ENCODE measurements at regions not wholly inside any gene's neighbourhood (a gene's known extent, or its start where the extent isn't known, plus 50 kb on each side); places are given as distances from the start of the nearest gene placed in this dataset.

DNA sequence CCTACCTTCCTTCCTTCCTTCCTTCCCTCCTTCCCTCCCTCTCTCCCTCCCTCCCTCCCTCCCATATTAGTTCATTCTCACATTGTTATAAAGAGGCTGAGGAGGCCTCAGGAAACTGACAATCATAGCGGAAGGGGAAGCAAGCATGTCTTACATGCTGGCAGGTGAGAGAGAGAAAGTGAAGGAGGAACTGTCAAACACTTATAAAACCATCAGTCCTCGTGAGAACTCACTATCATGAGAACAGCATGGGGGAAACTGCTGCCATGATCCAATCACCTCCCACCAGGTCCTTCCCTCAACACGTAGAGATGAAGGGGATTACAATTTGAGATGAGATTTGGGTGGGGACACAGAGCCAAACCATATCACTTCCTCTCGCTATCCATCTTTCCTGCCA, 281.6 kb upstream of the FOXF1 start:
- H3K9ac ChIP-seq (ENCODE audit: control insufficient read depth, extremely low read depth, insufficient read depth, low read length), result no peak overlapping the region
- no peak for FAIRE-seq
- H3K9me3 ChIP-seq (ENCODE audit: control insufficient read depth, low read depth, low read length), result no peaks in the 10 kb centered on the region
- H4K20me1 ChIP-seq (ENCODE audit: control insufficient read depth, extremely low read depth, insufficient read depth, low read length), result no peaks in the 10 kb centered on the region
- no peaks in the 10 kb centered on the region for H3K9me1 ChIP-seq (ENCODE audit: control insufficient read depth, extremely low read depth, insufficient read depth, low read length)
- no peak for DNase-seq (ENCODE audit: low read depth, low spot score)
- no peaks in the 10 kb centered on the region for H3K79me2 ChIP-seq (ENCODE audit: control insufficient read depth, insufficient read depth, low read length)
- H3K27ac ChIP-seq (ENCODE audit: control insufficient read depth, insufficient read depth, low read length), result no peak overlapping the region
- no peaks in the 10 kb centered on the region for H3K27me3 ChIP-seq (ENCODE audit: control insufficient read depth, extremely low read depth, insufficient read depth, low read length)
- H2AFZ ChIP-seq (ENCODE audit: control insufficient read depth, low read length), result no peak overlapping the region
- dilution Hi-C loops (cut with MboI; ENCODE audit: extremely low pct_ligation_motif_present, low sequenced_read_pairs), result no loop called here
- TF ChIP-seq, protein P1, sequence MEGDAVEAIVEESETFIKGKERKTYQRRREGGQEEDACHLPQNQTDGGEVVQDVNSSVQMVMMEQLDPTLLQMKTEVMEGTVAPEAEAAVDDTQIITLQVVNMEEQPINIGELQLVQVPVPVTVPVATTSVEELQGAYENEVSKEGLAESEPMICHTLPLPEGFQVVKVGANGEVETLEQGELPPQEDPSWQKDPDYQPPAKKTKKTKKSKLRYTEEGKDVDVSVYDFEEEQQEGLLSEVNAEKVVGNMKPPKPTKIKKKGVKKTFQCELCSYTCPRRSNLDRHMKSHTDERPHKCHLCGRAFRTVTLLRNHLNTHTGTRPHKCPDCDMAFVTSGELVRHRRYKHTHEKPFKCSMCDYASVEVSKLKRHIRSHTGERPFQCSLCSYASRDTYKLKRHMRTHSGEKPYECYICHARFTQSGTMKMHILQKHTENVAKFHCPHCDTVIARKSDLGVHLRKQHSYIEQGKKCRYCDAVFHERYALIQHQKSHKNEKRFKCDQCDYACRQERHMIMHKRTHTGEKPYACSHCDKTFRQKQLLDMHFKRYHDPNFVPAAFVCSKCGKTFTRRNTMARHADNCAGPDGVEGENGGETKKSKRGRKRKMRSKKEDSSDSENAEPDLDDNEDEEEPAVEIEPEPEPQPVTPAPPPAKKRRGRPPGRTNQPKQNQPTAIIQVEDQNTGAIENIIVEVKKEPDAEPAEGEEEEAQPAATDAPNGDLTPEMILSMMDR (optimal IDR thresholded peaks at IDR 0.05 in 1 of 3, IDR thresholded peaks at IDR 0.05 in 1 of 3, conservative IDR thresholded peaks at IDR 0.05 in 1 of 3; ENCODE audit: extremely low read depth in 1 of 3, insufficient read depth in 2 of 3, low read length in 3 of 3), result no peak
- no peak for TF ChIP-seq EZH2 (IDR thresholded peaks at IDR 0.05; ENCODE audit: low read length)
- H3K4me3 ChIP-seq (ENCODE audit: control insufficient read depth in 2 of 3, extremely low read depth in 1 of 3, insufficient read depth in 2 of 3, low read depth in 1 of 3, low read length in 3 of 3), result no peak overlapping the region
- no peaks in the 10 kb centered on the region for H3K36me3 ChIP-seq (ENCODE audit: control insufficient read depth in 2 of 2, extremely low read depth in 1 of 2, insufficient read depth in 2 of 2, low read length in 2 of 2)
- H3K4me2 ChIP-seq (ENCODE audit: control insufficient read depth, extremely low read depth, insufficient read depth, low read depth, low read length), result no peak overlapping the region
- no peaks in the 10 kb centered on the region for H3K4me1 ChIP-seq (ENCODE audit: control insufficient read depth, extremely low read depth, insufficient read depth, low read length)

- Histone ChIP-seq H3K4me1 (ENCODE audit: control insufficient read depth, extremely low read depth, insufficient read depth, low read length) (no peaks in the 10 kb centered on the region), H3K27ac (ENCODE audit: control insufficient read depth, insufficient read depth, low read length) (no peak overlapping the region), H3K36me3 (ENCODE audit: control insufficient read depth in 2 of 2, extremely low read depth in 1 of 2, insufficient read depth in 2 of 2, low read length in 2 of 2) (no peaks in the 10 kb centered on the region), H3K79me2 (ENCODE audit: control insufficient read depth, insufficient read depth, low read length) (no peaks in the 10 kb centered on the region), H3K4me3 (ENCODE audit: control insufficient read depth in 2 of 3, extremely low read depth in 1 of 3, insufficient read depth in 2 of 3, low read depth in 1 of 3, low read length in 3 of 3) (no peak overlapping the region), H3K9ac (ENCODE audit: control insufficient read depth, extremely low read depth, insufficient read depth, low read length) (no peak overlapping the region), H3K27me3 (ENCODE audit: control insufficient read depth, extremely low read depth, insufficient read depth, low read length) (no peaks in the 10 kb centered on the region), H2AFZ (ENCODE audit: control insufficient read depth, low read length) (no peak overlapping the region), H3K9me1 (ENCODE audit: control insufficient read depth, extremely low read depth, insufficient read depth, low read length) (no peaks in the 10 kb centered on the region), H3K4me2 (ENCODE audit: control insufficient read depth, extremely low read depth, insufficient read depth, low read depth, low read length) (no peak overlapping the region), H4K20me1 (ENCODE audit: control insufficient read depth, extremely low read depth, insufficient read depth, low read length) (no peaks in the 10 kb centered on the region), H3K9me3 (ENCODE audit: control insufficient read depth, low read depth, low read length) (no peaks in the 10 kb centered on the region)
- TF ChIP-seq, protein P1 (optimal IDR thresholded peaks at IDR 0.05 in 1 of 3, IDR thresholded peaks at IDR 0.05 in 1 of 3, conservative IDR thresholded peaks at IDR 0.05 in 1 of 3; ENCODE audit: extremely low read depth in 1 of 3, insufficient read depth in 2 of 3, low read length in 3 of 3), result no peak
- no peak for TF ChIP-seq EZH2 (IDR thresholded peaks at IDR 0.05; ENCODE audit: low read length)
- FAIRE-seq, result no peak
- dilution Hi-C loops (cut with MboI; ENCODE audit: extremely low pct_ligation_motif_present, low sequenced_read_pairs), result no loop called here
- DNase-seq (ENCODE audit: low read depth, low spot score), result no peak
Observed at GRCh38 chr16:86229283-86229682, 281.0 kb upstream of the FOXF1 start.

Measured in keratinocyte (primary cell).